Fibroblast of villous mesenchyme (primary cell): ENCODE measurements at regions not wholly inside any gene's neighbourhood (a gene's known extent, or its start where the extent isn't known, plus 50 kb on each side); places are given as distances from the start of the nearest gene placed in this dataset.

Source experiments
- DNase-seq: peaks from one replicate; pipeline ENCODE4 v3.0.0-alpha.2; 2010; ENCODE audit warnings: low read depth
- H3K4me3 ChIP-seq: 2 replicates; pipeline ENCODE4 v1.5.1; 2011; ENCODE audit warnings: low read depth, mild to moderate bottlenecking, low read length
- CTCF ChIP-seq: IDR thresholded peaks from 2 replicates; pipeline ENCODE4 v1.5.1; 2012; ENCODE audit warnings: low read depth, mild to moderate bottlenecking, low read length; ENCODE audit not compliant: insufficient read depth

GRCh38 chr16:86638642-86639041, 60.3 kb downstream of the FOXL1 start:
- no peak overlapping the region for H3K4me3 ChIP-seq
- no peak for TF ChIP-seq CTCF
- no peak for DNase-seq

GRCh38 chr16:86639354-86639753, 61.0 kb downstream of the FOXL1 start:
- DNase-seq: no peak
- H3K4me3 ChIP-seq: no peak overlapping the region
- no peak for TF ChIP-seq CTCF

- H3K4me3 ChIP-seq: no peak overlapping the region
- no peak for DNase-seq
- no peak for TF ChIP-seq CTCF
Observed at GRCh38 chr16:86640265-86640843, 62.0 kb downstream of the FOXL1 start.

GRCh38 chr16:86642087-86642486, 63.7 kb downstream of the FOXL1 start:
- no peak for TF ChIP-seq CTCF
- H3K4me3 ChIP-seq: no peak overlapping the region
- no peak for DNase-seq

- TF ChIP-seq CTCF: no peak
Observed at GRCh38 chr16:86643671-86644070, 65.3 kb downstream of the FOXL1 start.

GRCh38 chr16:86647561-86647960, 69.2 kb downstream of the FOXL1 start:
- no peak overlapping the region for H3K4me3 ChIP-seq
- no peak for TF ChIP-seq CTCF
- DNase-seq: no peak

More at GRCh38 chr16:86643671-86644070, 65.3 kb downstream of the FOXL1 start:
- no peak overlapping the region for H3K4me3 ChIP-seq
- no peak for DNase-seq

- no peak for DNase-seq
- no peak overlapping the region for H3K4me3 ChIP-seq
- no peak for TF ChIP-seq CTCF
Observed at GRCh38 chr16:86649875-86650274, 71.5 kb downstream of the FOXL1 start.
